Adrenal gland (tissue), 9 donors: ENCODE measurements at regions not wholly inside any gene's neighbourhood (a gene's known extent, or its start where the extent isn't known, plus 50 kb on each side); places are given as distances from the start of the nearest gene placed in this dataset.

Experiments used
- DNase-seq, 7 donors: peaks; one replicate each; pipeline ENCODE4 v3.0.0-alpha.2; 2019 to 2020
- H3K27ac ChIP-seq, 5 donors: fragments of 200-600 bp; sonication (generic) in 4 of 5; 1 replicate in 3 of 5; 2 replicates in 2 of 5; pipeline versions ENCODE4 v1.5.1 to v1.8.0; 2016 to 2020; ENCODE audit warnings: mild to moderate bottlenecking in 1 of 5
- H3K27me3 ChIP-seq: fragments of 200-600 bp; 2 replicates; pipeline ENCODE4 v1.8.0; 2021
- H3K36me3 ChIP-seq, 2 donors: fragments of 200-600 bp; replicated peaks in 1 of 2; 1 replicate in 1 of 2; 2 replicates in 1 of 2; pipeline versions ENCODE4 v1.5.1 to v1.8.0; 2018 to 2022
- H3K4me1 ChIP-seq, 2 donors: fragments of 200-600 bp; replicated peaks in 1 of 2; 1 replicate in 1 of 2; 2 replicates in 1 of 2; pipeline versions ENCODE4 v1.5.1 to v1.8.0; 2018 to 2021
- H3K4me3 ChIP-seq, 4 donors: fragments of 200-600 bp; sonication (generic) in 3 of 4; one replicate each; pipeline ENCODE4 v1.5.1; 2016 to 2018
- H3K9me3 ChIP-seq, 3 donors: fragments of 200-600 bp; sonication (generic) in 1 of 3; replicated peaks in 1 of 3; 1 replicate in 2 of 3; 2 replicates in 1 of 3; pipeline versions ENCODE4 v1.5.1 to v1.8.0; 2016 to 2021
- CTCF ChIP-seq, 6 experiments: fragments of 450-650 bp in 4 of 6; fragments of 200-600 bp in 2 of 6; sonication (generic) in 1 of 6; IDR thresholded peaks; 1 replicate in 5 of 6; 2 replicates in 1 of 6; pipeline versions ENCODE4 v1.5.1 to v1.8.0; 2016 to 2021; ENCODE audit warnings: antibody characterized with exemption in 6 of 6, mild to moderate bottlenecking in 2 of 6, moderate library complexity in 1 of 6
- POLR2A ChIP-seq, 2 donors: fragments of 450-650 bp; IDR thresholded peaks; one replicate each; pipeline ENCODE4 v1.6.1; 2017; ENCODE audit warnings: antibody characterized with exemption in 2 of 2, mild to moderate bottlenecking in 2 of 2, moderate library complexity in 1 of 2
- WGBS, 4 donors: extraction: QIAGEN DNeasy Blood & Tissue Kit in 2 of 4; methylation state at CpG; one replicate each; pipeline versions ENCODE4 v1.1.5 to v1.1.7; 2013 to 2017; 5-methylcytosine and 5-hydroxymethylcytosine counted together
- intact Hi-C, 2 donors: fragments of 100-400 bp; cut with DNase I; formaldehyde crosslinking; loops; one replicate each; pipeline versions ENCODE4 v1.14.1 to v1.15.0; 2022 to 2023
- donor health status: healthy with polysubstance abuse.
- donor health status: Bipolar disorder and iron deficiency.
- donor health status: DM: yes; HTN: yes; CAD: no.
- donor health status: DM: no; HTN: no; CAD: no.
- donor health status: DM: no; HTN: no; CAD: no.

GRCh38 chr18:39841482-39842365 lies 2113.3 kb upstream of the PIK3C3 start:
- whole genome bisulfite sequencing, 4 donors = 3 to 7% (median 5%) methylated on average over 34 to 47 of the region's 47 CpGs
- H3K27ac ChIP-seq = no peak overlapping the region
- TF ChIP-seq POLR2A (IDR thresholded peaks at IDR 0.05) = no peak
- peak in 2 of 6 experiments; percentile 18 to 20 for TF ChIP-seq CTCF (IDR thresholded peaks at IDR 0.05)

GRCh38 chr18:39840856-39841481 lies 2114.1 kb upstream of the PIK3C3 start:
- H3K9me3 ChIP-seq = no peaks in the 10 kb centered on the region
- TF ChIP-seq POLR2A (IDR thresholded peaks at IDR 0.05) (no peak), CTCF (IDR thresholded peaks at IDR 0.05) (no peak)
- no peaks in the 10 kb centered on the region for H3K36me3 ChIP-seq
- no peak for DNase-seq
- no peak overlapping the region for H3K27ac ChIP-seq
- intact Hi-C loops = no loop called here
- WGBS, 4 donors = 29 to 44% (median 36%) methylated on average over 7 of the region's 7 CpGs
- H3K4me3 ChIP-seq = peak overlapping the region in 1 of 4 donors; percentile 40
- H3K27me3 ChIP-seq = no peaks in the 10 kb centered on the region
- no peaks in the 10 kb centered on the region for H3K4me1 ChIP-seq

More at GRCh38 chr18:39841482-39842365, 2113.3 kb upstream of the PIK3C3 start:
- Histone ChIP-seq H3K4me1 (no peaks in the 10 kb centered on the region), H3K9me3 (no peaks in the 10 kb centered on the region), H3K36me3 (no peaks in the 10 kb centered on the region), H3K27me3 (no peaks in the 10 kb centered on the region), H3K4me3 (peak overlapping the region in 1 of 4 donors; percentile 40)
- DNase-seq = peak; percentile 13 to 82 (median 30)
- intact Hi-C loops = no loop called here

GRCh38 chr18:39840406-39840805 lies 2114.6 kb upstream of the PIK3C3 start:
- intact Hi-C loops = no loop called here
- DNase-seq = no peak
- no peaks in the 10 kb centered on the region for H3K4me1 ChIP-seq
- no peak for TF ChIP-seq POLR2A (IDR thresholded peaks at IDR 0.05)
- no peak for TF ChIP-seq CTCF (IDR thresholded peaks at IDR 0.05)
- H3K27me3 ChIP-seq = no peaks in the 10 kb centered on the region
- H3K4me3 ChIP-seq = no peak overlapping the region
- no peak overlapping the region for H3K27ac ChIP-seq
- 69 to 78% (median 73%) methylated on average over 3 of the region's 3 CpGs for whole genome bisulfite sequencing, 4 donors
- H3K36me3 ChIP-seq = no peaks in the 10 kb centered on the region
- H3K9me3 ChIP-seq = no peaks in the 10 kb centered on the region

GRCh38 chr18:39839782-39840181 lies 2115.3 kb upstream of the PIK3C3 start:
- Histone ChIP-seq H3K27me3 (no peaks in the 10 kb centered on the region), H3K4me1 (no peaks in the 10 kb centered on the region), H3K27ac (no peak overlapping the region), H3K4me3 (no peak overlapping the region), H3K36me3 (no peaks in the 10 kb centered on the region), H3K9me3 (no peaks in the 10 kb centered on the region)
- DNase-seq = no peak
- TF ChIP-seq POLR2A (IDR thresholded peaks at IDR 0.05) (no peak), CTCF (IDR thresholded peaks at IDR 0.05) (no peak)
- intact Hi-C loops = loop anchor here in 1 of 2 donors (10.0 kb wide), 1 partner anchor 65 kb away; no protein-coding TSS in a partner anchor
- 76 to 87% (median 80%) methylated on average over 4 of the region's 4 CpGs for WGBS, 4 donors
